Sigmoid colon (tissue), 4 donors: ENCODE measurements at regions not wholly inside any gene's neighbourhood (a gene's known extent, or its start where the extent isn't known, plus 50 kb on each side); places are given as distances from the start of the nearest gene placed in this dataset.

Source experiments
- EP300 ChIP-seq, 4 donors: sonication (generic); formaldehyde crosslinking; IDR thresholded peaks; one replicate each; pipeline ENCODE4 v1.6.1; 2017; ENCODE audit warnings: antibody characterized with exemption in 4 of 4
- TF ChIP-seq, protein P1 (sequence below), 4 experiments: fragments of 450-650 bp in 3 of 4; fragments of 200-600 bp in 1 of 4; IDR thresholded peaks; one replicate each; pipeline ENCODE4 v1.5.1; 2016 to 2019; ENCODE audit warnings: antibody characterized with exemption in 4 of 4, mild to moderate bottlenecking in 3 of 4, moderate library complexity in 2 of 4

DNA sequence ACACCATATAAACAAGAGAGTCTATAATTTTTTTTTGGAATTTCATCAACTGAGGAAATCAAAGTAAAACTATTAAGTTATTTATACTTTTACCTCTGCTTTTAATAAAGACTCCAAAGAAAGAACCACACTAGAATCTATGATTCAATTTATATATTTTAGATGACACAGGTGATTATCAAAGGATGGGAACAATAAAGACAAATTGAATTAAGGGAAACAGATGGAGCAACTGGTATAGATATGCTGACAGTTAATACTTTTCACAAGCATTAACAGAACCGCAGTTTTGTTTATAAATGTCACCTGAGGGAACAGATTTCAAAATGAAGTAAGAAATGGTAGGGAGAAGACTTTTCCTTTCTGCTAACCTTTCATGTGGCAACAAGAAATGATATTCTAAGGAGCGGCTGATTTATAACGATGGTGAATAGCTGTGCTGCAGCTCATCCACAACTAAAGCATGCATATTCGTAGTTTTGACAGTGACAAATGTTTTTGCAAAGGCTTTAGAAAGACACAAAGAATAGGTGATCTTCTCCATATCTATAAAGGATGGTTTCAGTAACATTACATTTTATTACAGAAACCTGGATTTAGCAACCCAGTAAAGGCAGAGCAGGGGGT, 1502.9 kb upstream of the RAG2 start:
- TF ChIP-seq, protein P1, sequence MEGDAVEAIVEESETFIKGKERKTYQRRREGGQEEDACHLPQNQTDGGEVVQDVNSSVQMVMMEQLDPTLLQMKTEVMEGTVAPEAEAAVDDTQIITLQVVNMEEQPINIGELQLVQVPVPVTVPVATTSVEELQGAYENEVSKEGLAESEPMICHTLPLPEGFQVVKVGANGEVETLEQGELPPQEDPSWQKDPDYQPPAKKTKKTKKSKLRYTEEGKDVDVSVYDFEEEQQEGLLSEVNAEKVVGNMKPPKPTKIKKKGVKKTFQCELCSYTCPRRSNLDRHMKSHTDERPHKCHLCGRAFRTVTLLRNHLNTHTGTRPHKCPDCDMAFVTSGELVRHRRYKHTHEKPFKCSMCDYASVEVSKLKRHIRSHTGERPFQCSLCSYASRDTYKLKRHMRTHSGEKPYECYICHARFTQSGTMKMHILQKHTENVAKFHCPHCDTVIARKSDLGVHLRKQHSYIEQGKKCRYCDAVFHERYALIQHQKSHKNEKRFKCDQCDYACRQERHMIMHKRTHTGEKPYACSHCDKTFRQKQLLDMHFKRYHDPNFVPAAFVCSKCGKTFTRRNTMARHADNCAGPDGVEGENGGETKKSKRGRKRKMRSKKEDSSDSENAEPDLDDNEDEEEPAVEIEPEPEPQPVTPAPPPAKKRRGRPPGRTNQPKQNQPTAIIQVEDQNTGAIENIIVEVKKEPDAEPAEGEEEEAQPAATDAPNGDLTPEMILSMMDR (IDR thresholded peaks at IDR 0.05): no peak
- TF ChIP-seq EP300 (IDR thresholded peaks at IDR 0.05): no peak
